GM23338 (cell line): ENCODE measurements at regions not wholly inside any gene's neighbourhood (a gene's known extent, or its start where the extent isn't known, plus 50 kb on each side); places are given as distances from the start of the nearest gene placed in this dataset.

Experiments used
- ATAC-seq: fragments of 200-7000 bp; cut with Tn5 transposase; 3 replicates; pipeline ENCODE4 v1.9.1; 2020
- DNase-seq: peaks from one replicate; pipeline ENCODE4 v3.0.0-alpha.2; 2015; ENCODE audit warnings: low spot score
- H2AFZ ChIP-seq: fragments of 200-600 bp; sonication (generic); 2 replicates; pipeline ENCODE4 v1.8.0; 2016; ENCODE audit warnings: antibody characterized with exemption, mild to moderate bottlenecking, moderate library complexity
- H3F3A ChIP-seq: fragments of 200-600 bp; sonication (generic); replicated peaks from 2 replicates; pipeline ENCODE4 v1.8.0; 2017; ENCODE audit warnings: antibody characterized with exemption, mixed run types, low read depth
- H3K27ac ChIP-seq: fragments of 200-600 bp; sonication (generic); 2 replicates; pipeline ENCODE4 v1.6.1; 2016; ENCODE audit warnings: low read depth
- H3K27me3 ChIP-seq: fragments of 200-600 bp; sonication (generic); 2 replicates; pipeline ENCODE4 v1.8.0; 2016; ENCODE audit warnings: mild to moderate bottlenecking, mixed run types, moderate library complexity; ENCODE audit not compliant: insufficient read depth
- H3K36me3 ChIP-seq: fragments of 200-600 bp; sonication (generic); 2 replicates; pipeline ENCODE4 v1.8.0; 2016; ENCODE audit warnings: mild to moderate bottlenecking; ENCODE audit not compliant: insufficient read depth
- H3K4me1 ChIP-seq: fragments of 200-600 bp; sonication (generic); 2 replicates; pipeline ENCODE4 v1.8.0; 2016; ENCODE audit warnings: mild to moderate bottlenecking, moderate library complexity; ENCODE audit not compliant: insufficient read depth
- H3K4me2 ChIP-seq: fragments of 200-600 bp; sonication (generic); 2 replicates; pipeline ENCODE4 v1.7.1; 2017; ENCODE audit warnings: mixed run types
- H3K4me3 ChIP-seq: fragments of 200-600 bp; sonication (generic); 2 replicates; pipeline ENCODE4 v1.6.1; 2016; ENCODE audit warnings: mixed run types
- H3K79me2 ChIP-seq: fragments of 200-600 bp; sonication (generic); replicated peaks from 2 replicates; pipeline ENCODE4 v1.8.0; 2017; ENCODE audit warnings: mild to moderate bottlenecking; ENCODE audit not compliant: insufficient read depth
- H3K9me2 ChIP-seq: fragments of 200-600 bp; sonication (generic); 2 replicates; pipeline ENCODE4 v1.8.0; 2017; ENCODE audit not compliant: insufficient read depth
- H4K20me1 ChIP-seq: fragments of 200-600 bp; sonication (generic); replicated peaks from 2 replicates; pipeline ENCODE4 v1.8.0; 2017; ENCODE audit warnings: mild to moderate bottlenecking; ENCODE audit not compliant: insufficient read depth
- H3K27ac Mint-ChIP-seq: 2 replicates; pipeline ENCODE4 v1.8.0; 2020; ENCODE audit warnings: inconsistent platforms, mild to moderate bottlenecking, moderate library complexity, mixed read lengths
- H3K27me3 Mint-ChIP-seq: 3 replicates; pipeline ENCODE4 v1.8.0; 2022; ENCODE audit warnings: low read depth, mild to moderate bottlenecking, moderate library complexity, mixed read lengths, inconsistent platforms; ENCODE audit not compliant: insufficient read depth, poor library complexity
- H3K36me3 Mint-ChIP-seq: 3 replicates; pipeline ENCODE4 v1.8.0; 2021; ENCODE audit warnings: low read depth, mild to moderate bottlenecking, inconsistent platforms, moderate library complexity, mixed read lengths
- H3K4me1 Mint-ChIP-seq: 3 replicates; pipeline ENCODE4 v1.8.0; 2020; ENCODE audit warnings: mild to moderate bottlenecking, inconsistent platforms, mixed read lengths
- H3K4me3 Mint-ChIP-seq: 3 replicates; pipeline ENCODE4 v1.8.0; 2021; ENCODE audit warnings: moderate library complexity, mild to moderate bottlenecking, inconsistent platforms, mixed read lengths
- H3K9me3 Mint-ChIP-seq: 3 replicates; pipeline ENCODE4 v1.8.0; 2020; ENCODE audit warnings: moderate library complexity, mild to moderate bottlenecking, inconsistent platforms, mixed read lengths
- CREB1 ChIP-seq: fragments of 250-450 bp; sonication (Bioruptor Pico); IDR thresholded peaks from 2 replicates; pipeline ENCODE4 v1.5.0; 2020; ENCODE audit warnings: low read depth, mild to moderate bottlenecking, moderate library complexity
- CTCF ChIP-seq, 2 experiments: fragments of 200-600 bp in 1 of 2; sonication (generic) in 1 of 2; conservative IDR thresholded peaks; 2 replicates each; pipeline versions ENCODE4 v1.5.1 to v1.6.1; 2016 to 2017; ENCODE audit warnings: antibody characterized with exemption in 2 of 2, low read depth in 2 of 2, mild to moderate bottlenecking in 2 of 2, moderate library complexity in 1 of 2
- EZH2phosphoT487 ChIP-seq: fragments of 200-600 bp; sonication (generic); IDR thresholded peaks from one replicate; pipeline ENCODE4 v1.8.1; 2018; ENCODE audit warnings: antibody characterized with exemption; ENCODE audit not compliant: unreplicated experiment
- JUNB ChIP-seq: IDR thresholded peaks from one replicate; pipeline ENCODE4 v1.6.1; 2016; ENCODE audit warnings: antibody characterized with exemption; ENCODE audit not compliant: unreplicated experiment
- NANOG ChIP-seq: IDR thresholded peaks from 2 replicates; pipeline ENCODE4 v1.6.1; 2016; ENCODE audit warnings: antibody characterized with exemption, borderline replicate concordance
- REST ChIP-seq: IDR thresholded peaks from one replicate; pipeline ENCODE4 v1.6.1; 2018; ENCODE audit warnings: antibody characterized with exemption; ENCODE audit not compliant: unreplicated experiment
- ZNF331 ChIP-seq: fragments of 250-450 bp; sonication (Bioruptor Pico); IDR thresholded peaks from 2 replicates; pipeline ENCODE4 v1.5.0; 2020; ENCODE audit warnings: low read depth, mild to moderate bottlenecking, moderate library complexity
- TF ChIP-seq, protein P1 (sequence below): IDR thresholded peaks from 2 replicates; pipeline ENCODE4 v1.6.1; 2016; ENCODE audit warnings: antibody characterized with exemption

- H3K27ac ChIP-seq, result no peak overlapping the region
- DNase-seq (no peak), ATAC-seq (no peak)
- no peaks in the 10 kb centered on the region for H3F3A ChIP-seq
- H3K27ac Mint-ChIP-seq, result no peak overlapping the region
- no peak overlapping the region for H3K4me3 ChIP-seq
- no peak overlapping the region for H2AFZ ChIP-seq
- no peaks in the 10 kb centered on the region for H3K79me2 ChIP-seq
- no peaks in the 10 kb centered on the region for H3K9me3 Mint-ChIP-seq
- H3K4me2 ChIP-seq, result no peak overlapping the region
- H3K36me3 Mint-ChIP-seq, result no peaks in the 10 kb centered on the region
- H4K20me1 ChIP-seq, result no peaks in the 10 kb centered on the region
- H3K36me3 ChIP-seq, result no peaks in the 10 kb centered on the region
- no peak for TF ChIP-seq CTCF (conservative IDR thresholded peaks at IDR 0.05; ENCODE audit: low read depth in 2 of 2)
- TF ChIP-seq, protein P1, sequence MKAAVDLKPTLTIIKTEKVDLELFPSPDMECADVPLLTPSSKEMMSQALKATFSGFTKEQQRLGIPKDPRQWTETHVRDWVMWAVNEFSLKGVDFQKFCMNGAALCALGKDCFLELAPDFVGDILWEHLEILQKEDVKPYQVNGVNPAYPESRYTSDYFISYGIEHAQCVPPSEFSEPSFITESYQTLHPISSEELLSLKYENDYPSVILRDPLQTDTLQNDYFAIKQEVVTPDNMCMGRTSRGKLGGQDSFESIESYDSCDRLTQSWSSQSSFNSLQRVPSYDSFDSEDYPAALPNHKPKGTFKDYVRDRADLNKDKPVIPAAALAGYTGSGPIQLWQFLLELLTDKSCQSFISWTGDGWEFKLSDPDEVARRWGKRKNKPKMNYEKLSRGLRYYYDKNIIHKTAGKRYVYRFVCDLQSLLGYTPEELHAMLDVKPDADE, result no peak
- TF ChIP-seq REST, result no peak
- TF ChIP-seq JUNB, result no peak
- TF ChIP-seq EZH2phosphoT487, result no peak
- TF ChIP-seq CREB1 (CRISPR knock-in tag), result no peak
- no peak for TF ChIP-seq ZNF331
- H3K4me1 ChIP-seq, result peaks cover 17% of the 10 kb centered on the region
- H3K27me3 Mint-ChIP-seq, result peaks cover 5% of the 10 kb centered on the region
- H3K4me3 Mint-ChIP-seq, result no peak overlapping the region
- H3K4me1 Mint-ChIP-seq, result peaks cover 17% of the 10 kb centered on the region
- peaks cover 10% of the 10 kb centered on the region; the same call in 1 of the 2 replicates for H3K9me2 ChIP-seq
- H3K27me3 ChIP-seq, result no peaks in the 10 kb centered on the region
Observed at GRCh38 chr16:65297453-65297852, 175.6 kb upstream of the CDH11 start.

- no peaks in the 10 kb centered on the region for H3K36me3 ChIP-seq
- Mint-ChIP-seq H3K4me3 (no peak overlapping the region), H3K36me3 (no peaks in the 10 kb centered on the region), H3K27me3 (peaks cover 5% of the 10 kb centered on the region), H3K4me1 (peaks cover 17% of the 10 kb centered on the region), H3K9me3 (no peaks in the 10 kb centered on the region), H3K27ac (no peak overlapping the region)
- H3K79me2 ChIP-seq, result no peaks in the 10 kb centered on the region
- H4K20me1 ChIP-seq, result no peaks in the 10 kb centered on the region
- peaks cover 17% of the 10 kb centered on the region for H3K9me2 ChIP-seq
- H3K27me3 ChIP-seq, result no peaks in the 10 kb centered on the region
- H3K4me1 ChIP-seq, result peaks cover 17% of the 10 kb centered on the region
- H2AFZ ChIP-seq, result no peak overlapping the region
- DNase-seq, result no peak
- H3F3A ChIP-seq, result no peaks in the 10 kb centered on the region
- H3K4me2 ChIP-seq, result no peak overlapping the region
- no peak overlapping the region for H3K4me3 ChIP-seq
- ATAC-seq, result no peak
- H3K27ac ChIP-seq, result no peak overlapping the region
- TF ChIP-seq NANOG (no peak), CTCF (conservative IDR thresholded peaks at IDR 0.05; ENCODE audit: low read depth in 2 of 2) (no peak), JUNB (no peak)
- TF ChIP-seq, protein P1, result no peak
Observed at GRCh38 chr16:65295527-65295926, 173.7 kb upstream of the CDH11 start.
